Brain microvascular endothelial cell (primary cell): ENCODE measurements at regions not wholly inside any gene's neighbourhood (a gene's known extent, or its start where the extent isn't known, plus 50 kb on each side); places are given as distances from the start of the nearest gene placed in this dataset.
"Not testable (repeated sequence)": the region's sequence is repeated elsewhere in the genome, so short reads cannot be mapped to it uniquely, and the experiment has no call there.

Source experiments
- DNase-seq: peaks from one replicate; pipeline ENCODE4 v3.0.0-alpha.2; 2020
- H3K27ac ChIP-seq: fragments of 250-450 bp; sonication (Bioruptor Pico); 2 replicates; pipeline ENCODE4 v1.5.1; 2020; ENCODE audit warnings: mild to moderate bottlenecking, moderate library complexity
- H3K27me3 ChIP-seq: fragments of 250-450 bp; sonication (Bioruptor Pico); replicated peaks from 2 replicates; pipeline ENCODE4 v1.5.1; 2020; ENCODE audit warnings: mild to moderate bottlenecking
- H3K36me3 ChIP-seq: fragments of 250-450 bp; sonication (Bioruptor Pico); replicated peaks from 2 replicates; pipeline ENCODE4 v1.5.1; 2020; ENCODE audit warnings: mild to moderate bottlenecking
- H3K4me3 ChIP-seq: 2 replicates; pipeline ENCODE4 v1.5.1; 2011; ENCODE audit warnings: low read depth, mild to moderate bottlenecking, control low read depth, low read length, moderate library complexity
- in situ Hi-C: cut with HindIII; loops from 2 replicates; pipeline ENCODE4 v1.10.0; 2017; ENCODE audit warnings: low sequenced_read_pairs, low pct_ligation_motif_present
- TF ChIP-seq, protein P1 (sequence below): IDR thresholded peaks from 2 replicates; pipeline ENCODE4 v1.5.1; 2011; ENCODE audit warnings: low read depth, mild to moderate bottlenecking, moderate library complexity, low read length, control low read depth, inconsistent platforms; ENCODE audit errors: missing control alignments

- DNase-seq, result no peak
- H3K4me3 ChIP-seq, result no peak overlapping the region
- TF ChIP-seq, protein P1, sequence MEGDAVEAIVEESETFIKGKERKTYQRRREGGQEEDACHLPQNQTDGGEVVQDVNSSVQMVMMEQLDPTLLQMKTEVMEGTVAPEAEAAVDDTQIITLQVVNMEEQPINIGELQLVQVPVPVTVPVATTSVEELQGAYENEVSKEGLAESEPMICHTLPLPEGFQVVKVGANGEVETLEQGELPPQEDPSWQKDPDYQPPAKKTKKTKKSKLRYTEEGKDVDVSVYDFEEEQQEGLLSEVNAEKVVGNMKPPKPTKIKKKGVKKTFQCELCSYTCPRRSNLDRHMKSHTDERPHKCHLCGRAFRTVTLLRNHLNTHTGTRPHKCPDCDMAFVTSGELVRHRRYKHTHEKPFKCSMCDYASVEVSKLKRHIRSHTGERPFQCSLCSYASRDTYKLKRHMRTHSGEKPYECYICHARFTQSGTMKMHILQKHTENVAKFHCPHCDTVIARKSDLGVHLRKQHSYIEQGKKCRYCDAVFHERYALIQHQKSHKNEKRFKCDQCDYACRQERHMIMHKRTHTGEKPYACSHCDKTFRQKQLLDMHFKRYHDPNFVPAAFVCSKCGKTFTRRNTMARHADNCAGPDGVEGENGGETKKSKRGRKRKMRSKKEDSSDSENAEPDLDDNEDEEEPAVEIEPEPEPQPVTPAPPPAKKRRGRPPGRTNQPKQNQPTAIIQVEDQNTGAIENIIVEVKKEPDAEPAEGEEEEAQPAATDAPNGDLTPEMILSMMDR, result no peak
- no peaks in the 10 kb centered on the region for H3K36me3 ChIP-seq
- in situ Hi-C loops, result no loop called here
- H3K27me3 ChIP-seq, result no peaks in the 10 kb centered on the region
- H3K27ac ChIP-seq, result no peak overlapping the region
Measured at GRCh38 chr6:71224011-71224410, 64.6 kb upstream of the OGFRL1 start.

GRCh38 chr6:71226151-71226550 lies 62.5 kb upstream of the OGFRL1 start:
- H3K27ac ChIP-seq, result no peak overlapping the region
- H3K36me3 ChIP-seq, result no peaks in the 10 kb centered on the region
- TF ChIP-seq, protein P1, result no peak
- H3K4me3 ChIP-seq, result no peak overlapping the region
- DNase-seq, result no peak
- H3K27me3 ChIP-seq, result no peaks in the 10 kb centered on the region
- in situ Hi-C loops, result no loop called here

GRCh38 chr6:71228461-71229041 lies 60.1 kb upstream of the OGFRL1 start:
- no peak overlapping the region for H3K4me3 ChIP-seq
- TF ChIP-seq, protein P1, result no peak
- DNase-seq, result no peak
- no peak overlapping the region for H3K27ac ChIP-seq
- no peaks in the 10 kb centered on the region for H3K27me3 ChIP-seq
- in situ Hi-C loops, result no loop called here
- no peaks in the 10 kb centered on the region for H3K36me3 ChIP-seq

DNA sequence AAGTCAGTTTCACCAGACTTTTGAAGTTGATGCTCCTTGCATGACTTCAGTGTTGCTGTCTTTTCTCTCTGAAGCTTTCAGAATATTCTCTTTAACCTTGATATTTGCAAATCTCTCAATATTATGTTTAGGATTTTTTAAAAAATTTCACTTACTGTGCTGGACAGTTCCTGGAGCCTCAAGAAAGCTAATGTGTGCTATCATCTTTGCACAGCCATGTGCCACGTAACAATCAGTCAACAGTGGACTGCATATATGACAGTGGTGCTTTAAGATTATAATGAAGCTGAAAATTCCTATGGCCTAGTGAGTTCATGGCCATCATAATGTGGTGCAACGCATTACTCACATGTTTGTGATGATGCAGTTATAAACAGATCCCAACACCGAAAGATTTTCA lies 59.1 kb upstream of the OGFRL1 start:
- H3K4me3 ChIP-seq, result no peak overlapping the region
- TF ChIP-seq, protein P1, result no peak
- no peak for DNase-seq
- no peaks in the 10 kb centered on the region for H3K27me3 ChIP-seq
- no peaks in the 10 kb centered on the region for H3K36me3 ChIP-seq
- no peak overlapping the region for H3K27ac ChIP-seq
- in situ Hi-C loops, result no loop called here

DNA sequence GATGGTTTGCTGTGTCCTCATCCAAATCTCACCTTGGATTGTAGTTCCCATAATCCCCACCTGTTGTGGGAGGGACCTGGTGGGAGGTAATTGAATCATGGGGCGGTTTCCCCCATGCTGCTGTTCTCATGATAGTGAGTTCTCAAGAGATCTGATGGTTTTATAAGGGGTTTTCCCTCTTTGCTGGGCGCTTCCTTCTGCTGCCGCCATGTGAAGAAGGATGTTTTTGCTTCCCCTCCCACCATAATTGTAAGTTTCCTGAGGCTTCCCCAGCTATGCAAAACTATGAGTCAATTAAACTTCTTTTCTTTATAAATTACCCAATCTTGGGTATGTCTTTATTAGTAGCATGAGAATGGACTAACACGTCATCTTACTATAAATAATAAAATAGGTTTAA lies 55.7 kb upstream of the OGFRL1 start:
- DNase-seq, H3K27ac ChIP-seq, in situ Hi-C loops, H3K4me3 ChIP-seq, H3K36me3 ChIP-seq, H3K27me3 ChIP-seq: not testable (repeated sequence)

DNA sequence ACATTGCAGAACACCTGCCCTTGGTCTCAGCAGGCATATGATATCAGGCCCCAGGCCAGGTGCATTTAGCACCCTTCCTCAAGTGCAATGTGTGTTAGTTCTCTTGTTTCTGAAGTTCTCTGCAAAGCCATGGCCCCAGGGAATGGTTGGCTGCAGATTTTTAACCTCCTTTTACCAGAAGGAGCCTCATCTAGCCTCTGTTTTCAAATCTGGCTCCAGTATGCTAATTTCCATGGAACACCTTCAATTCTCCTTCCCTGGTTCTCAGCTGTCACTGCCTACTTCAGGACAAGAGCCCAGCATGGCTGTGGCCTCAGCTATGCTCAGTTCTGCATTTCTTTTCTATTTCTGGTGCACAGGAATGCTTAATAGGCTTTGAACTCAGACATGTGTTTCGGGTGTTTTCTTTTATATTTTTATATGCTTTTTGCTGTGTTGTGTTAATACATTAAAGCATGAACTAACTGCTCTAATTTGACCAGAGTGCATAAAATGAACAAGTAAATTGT lies 51.6 kb upstream of the OGFRL1 start:
- Histone ChIP-seq H3K36me3 (no peaks in the 10 kb centered on the region), H3K4me3 (no peak overlapping the region), H3K27me3 (no peaks in the 10 kb centered on the region), H3K27ac (no peak overlapping the region)
- in situ Hi-C loops, result no loop called here
- no peak for DNase-seq
- TF ChIP-seq, protein P1, result no peak
